IPS-15b (cell line): ENCODE measurements at regions not wholly inside any gene's neighbourhood (a gene's known extent, or its start where the extent isn't known, plus 50 kb on each side); places are given as distances from the start of the nearest gene placed in this dataset.
"Not testable (repeated sequence)": the region's sequence is repeated elsewhere in the genome, so short reads cannot be mapped to it uniquely, and the experiment has no call there.

Experiments
- H3K27me3 ChIP-seq: one replicate; pipeline ENCODE4 v1.6.1; 2013; ENCODE audit warnings: low read length; ENCODE audit not compliant: control insufficient read depth, insufficient read depth
- H3K36me3 ChIP-seq: one replicate; pipeline ENCODE4 v1.6.1; 2013; ENCODE audit warnings: low read length; ENCODE audit not compliant: control insufficient read depth, insufficient read depth
- H3K4me1 ChIP-seq: one replicate; pipeline ENCODE4 v1.6.1; 2013; ENCODE audit warnings: mild to moderate bottlenecking, low read length; ENCODE audit not compliant: control insufficient read depth, insufficient read depth
- H3K4me3 ChIP-seq: one replicate; pipeline ENCODE4 v1.5.1; 2013; ENCODE audit warnings: low read depth, low read length
- H3K9ac ChIP-seq: one replicate; pipeline ENCODE4 v1.6.1; 2013; ENCODE audit warnings: low read depth, mild to moderate bottlenecking, low read length
- H3K9me3 ChIP-seq: one replicate; pipeline ENCODE4 v1.6.1; 2013; ENCODE audit warnings: mild to moderate bottlenecking, low read length; ENCODE audit not compliant: control insufficient read depth, insufficient read depth

DNA sequence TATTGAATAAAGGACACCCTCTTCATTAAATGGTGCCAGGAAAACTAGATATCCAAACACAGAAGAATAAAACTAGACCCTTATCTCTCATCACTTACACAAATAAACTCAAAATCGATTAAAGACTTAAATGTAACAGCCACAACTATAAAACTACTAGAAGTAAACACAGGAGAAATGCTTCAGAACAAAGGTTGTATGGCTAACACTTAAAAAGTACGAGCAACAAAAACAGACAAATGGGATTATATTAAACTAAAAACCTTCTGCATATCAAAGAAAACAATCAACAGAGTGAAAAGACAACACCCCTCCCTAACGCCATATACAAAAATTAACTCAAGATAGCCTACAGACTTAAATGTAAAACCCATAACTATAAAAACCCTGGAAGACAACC, 104.7 kb upstream of the CLEC6A start:
- H3K4me1 ChIP-seq, H3K27me3 ChIP-seq, H3K9ac ChIP-seq, H3K36me3 ChIP-seq, H3K9me3 ChIP-seq, H3K4me3 ChIP-seq: not testable (repeated sequence)

DNA sequence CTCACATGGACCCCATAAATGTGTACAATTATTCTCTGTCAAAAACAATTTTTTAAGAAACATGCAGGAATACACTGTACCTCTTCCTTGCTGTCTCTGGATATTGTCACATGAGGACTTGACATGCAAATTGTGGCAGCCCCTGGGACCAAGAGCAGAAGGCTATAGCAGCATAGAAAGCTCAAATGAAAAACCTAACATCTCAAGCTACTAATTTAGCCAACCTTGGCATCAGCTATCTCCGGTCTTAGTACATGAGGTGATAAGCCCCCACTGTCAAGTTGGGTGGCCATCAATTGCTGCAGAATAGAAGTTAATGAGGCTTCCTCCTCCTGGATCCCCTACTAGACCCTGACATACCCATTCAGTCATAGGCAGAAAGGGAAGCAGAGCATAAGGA, 101.0 kb upstream of the CLEC6A start:
- not testable (repeated sequence) for H3K4me3 ChIP-seq, H3K4me1 ChIP-seq, H3K9me3 ChIP-seq, H3K27me3 ChIP-seq, H3K9ac ChIP-seq, H3K36me3 ChIP-seq

DNA sequence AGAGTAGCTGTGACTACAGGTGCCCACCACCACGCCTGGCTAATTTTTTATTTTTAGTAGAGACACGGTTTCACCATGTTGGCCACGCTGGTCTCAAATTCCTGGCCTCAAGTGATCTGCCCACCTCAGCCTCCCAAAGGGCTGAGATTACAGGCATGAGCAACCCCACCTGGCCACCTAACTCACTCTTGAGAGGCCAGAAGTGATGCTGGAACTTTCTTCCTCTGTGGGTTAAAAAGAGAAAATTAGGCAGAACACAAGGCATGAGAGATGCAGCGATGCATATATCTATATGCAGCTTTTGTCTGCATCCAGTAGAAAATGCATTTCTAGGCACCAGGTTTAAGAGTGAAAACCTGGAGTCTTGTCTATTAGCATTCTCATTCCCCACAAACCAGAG, 100.2 kb upstream of the CLEC6A start:
- H3K27me3 ChIP-seq, H3K9ac ChIP-seq, H3K4me3 ChIP-seq, H3K4me1 ChIP-seq, H3K36me3 ChIP-seq, H3K9me3 ChIP-seq: not testable (repeated sequence)

DNA sequence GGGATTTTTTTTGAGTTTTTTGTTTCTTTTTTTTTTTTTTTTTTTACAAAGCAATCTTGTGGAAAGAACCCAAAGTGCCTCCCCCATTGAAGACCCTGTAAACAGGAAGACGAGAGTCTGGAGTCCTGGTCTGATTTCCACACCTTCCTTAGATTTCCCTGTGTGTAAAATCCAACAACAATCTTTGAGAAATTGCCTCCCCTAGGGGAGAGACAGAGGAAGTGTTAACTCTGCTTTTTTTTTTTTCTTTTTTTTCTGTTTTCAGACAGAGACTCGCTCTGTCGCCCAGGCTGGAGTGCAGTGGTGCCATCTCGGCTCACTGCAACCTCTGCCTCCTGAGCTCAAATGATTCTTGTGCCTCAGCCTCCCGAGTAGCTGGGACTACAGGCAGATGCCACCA, 82.0 kb upstream of the CLEC6A start:
- not testable (repeated sequence) for H3K9me3 ChIP-seq, H3K4me3 ChIP-seq, H3K4me1 ChIP-seq, H3K27me3 ChIP-seq, H3K36me3 ChIP-seq, H3K9ac ChIP-seq

DNA sequence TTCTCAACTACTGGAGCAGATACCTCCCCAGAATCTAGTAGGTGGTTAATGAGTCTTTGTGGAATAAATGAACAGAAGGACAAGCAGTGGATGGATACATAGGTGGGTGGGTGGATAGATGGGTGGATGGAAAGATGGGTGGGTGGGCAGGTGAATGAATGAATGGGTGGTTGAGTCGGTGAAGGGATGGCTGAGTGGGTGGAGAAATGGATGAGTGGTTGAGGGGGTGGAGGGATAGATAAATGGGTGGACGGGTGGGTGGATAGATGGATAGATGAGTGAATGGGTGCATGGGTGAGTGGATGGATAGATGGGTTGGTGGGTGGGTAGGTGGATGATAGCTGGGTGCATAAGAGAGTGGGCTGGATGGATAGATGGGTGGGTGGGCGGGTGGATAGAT, 80.6 kb upstream of the CLEC6A start:
- not testable (repeated sequence) for H3K9me3 ChIP-seq, H3K4me3 ChIP-seq, H3K9ac ChIP-seq, H3K27me3 ChIP-seq, H3K36me3 ChIP-seq, H3K4me1 ChIP-seq

DNA sequence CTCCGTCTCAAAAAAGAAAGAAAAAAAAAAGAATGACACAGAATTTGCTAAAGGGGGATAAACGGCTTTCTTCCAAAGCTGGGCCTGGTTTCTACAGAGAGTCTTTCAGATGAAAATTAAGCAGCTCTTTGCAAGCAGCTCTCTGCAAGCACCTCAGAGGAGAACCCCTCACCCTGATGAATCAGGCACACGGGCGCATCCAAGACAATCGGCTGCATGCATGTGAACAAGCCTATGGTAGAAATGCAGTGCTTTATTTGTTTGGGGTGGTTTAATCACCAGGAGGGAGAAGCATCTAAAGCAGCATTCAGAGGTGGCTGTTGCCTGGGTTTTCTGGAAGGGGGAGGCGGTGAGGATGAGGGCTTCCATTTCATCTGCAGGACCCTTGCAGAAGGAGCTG, 78.0 kb upstream of the CLEC6A start:
- not testable (repeated sequence) for H3K4me1 ChIP-seq, H3K9ac ChIP-seq, H3K36me3 ChIP-seq, H3K27me3 ChIP-seq, H3K9me3 ChIP-seq, H3K4me3 ChIP-seq

DNA sequence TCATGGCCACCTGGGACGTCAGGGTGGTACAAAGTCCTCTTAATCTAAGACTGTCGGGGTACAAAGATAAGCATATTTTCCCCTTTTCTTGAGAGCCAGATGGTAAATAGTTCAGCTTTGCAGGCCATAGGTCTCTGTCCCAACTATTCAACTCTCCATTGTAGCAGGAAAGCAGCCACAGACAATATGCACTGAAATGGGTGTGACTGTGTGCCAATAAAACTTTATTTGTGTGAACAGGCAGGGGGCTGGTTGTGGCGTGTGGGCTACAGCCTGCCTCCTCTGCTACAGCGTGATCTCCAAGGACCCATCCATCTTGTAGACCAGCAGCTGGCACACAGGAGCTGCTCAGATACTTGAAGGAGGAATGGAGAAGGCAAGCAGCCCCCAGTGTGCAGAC, 73.2 kb upstream of the CLEC6A start:
- H3K4me1 ChIP-seq, H3K9ac ChIP-seq, H3K4me3 ChIP-seq, H3K27me3 ChIP-seq, H3K36me3 ChIP-seq, H3K9me3 ChIP-seq: not testable (repeated sequence)

DNA sequence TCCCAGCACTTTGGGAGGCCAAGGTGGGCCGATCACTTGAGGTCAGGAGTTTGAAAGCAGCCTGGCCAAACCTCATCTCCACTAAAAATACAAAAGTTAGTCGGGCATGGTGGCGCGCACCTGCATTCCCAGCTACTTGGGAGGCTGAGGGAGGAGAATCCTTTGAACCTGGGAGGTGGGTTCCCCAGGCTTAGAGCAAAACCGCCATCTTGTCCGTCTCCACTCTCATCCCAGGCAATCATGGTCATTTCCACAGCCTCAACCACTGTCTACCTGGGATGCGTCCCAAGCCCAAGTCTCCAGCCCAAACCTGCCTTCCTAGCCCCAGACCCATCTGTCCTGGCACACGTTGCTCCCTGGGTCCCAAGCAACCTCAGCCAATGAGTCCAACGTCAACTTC, 71.1 kb upstream of the CLEC6A start:
- not testable (repeated sequence) for H3K4me3 ChIP-seq

DNA sequence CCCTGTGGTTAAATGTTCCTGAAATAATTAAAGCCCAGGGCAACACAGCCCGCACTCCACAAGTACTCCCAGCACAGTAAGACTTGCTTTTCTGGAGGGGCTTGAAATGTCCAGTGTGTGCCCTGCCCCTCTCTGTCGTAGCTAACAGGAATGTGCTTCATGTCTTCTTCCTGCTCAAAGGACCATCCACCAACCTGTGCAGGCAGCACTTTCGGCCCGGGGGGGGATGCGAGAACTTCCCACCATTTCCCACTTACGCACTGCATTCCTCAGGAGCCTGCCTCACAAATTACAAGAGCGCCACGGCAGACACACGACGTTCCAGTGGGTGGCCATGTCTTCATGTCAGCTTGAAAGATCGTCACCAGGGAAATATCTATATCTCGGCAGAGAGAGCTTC, 70.3 kb upstream of the CLEC6A start:
- not testable (repeated sequence) for H3K9ac ChIP-seq, H3K36me3 ChIP-seq, H3K4me1 ChIP-seq, H3K4me3 ChIP-seq, H3K9me3 ChIP-seq, H3K27me3 ChIP-seq

More for the DNA sequence above, 71.1 kb upstream of the CLEC6A start:
- not testable (repeated sequence) for H3K9me3 ChIP-seq, H3K4me1 ChIP-seq, H3K27me3 ChIP-seq, H3K36me3 ChIP-seq, H3K9ac ChIP-seq

DNA sequence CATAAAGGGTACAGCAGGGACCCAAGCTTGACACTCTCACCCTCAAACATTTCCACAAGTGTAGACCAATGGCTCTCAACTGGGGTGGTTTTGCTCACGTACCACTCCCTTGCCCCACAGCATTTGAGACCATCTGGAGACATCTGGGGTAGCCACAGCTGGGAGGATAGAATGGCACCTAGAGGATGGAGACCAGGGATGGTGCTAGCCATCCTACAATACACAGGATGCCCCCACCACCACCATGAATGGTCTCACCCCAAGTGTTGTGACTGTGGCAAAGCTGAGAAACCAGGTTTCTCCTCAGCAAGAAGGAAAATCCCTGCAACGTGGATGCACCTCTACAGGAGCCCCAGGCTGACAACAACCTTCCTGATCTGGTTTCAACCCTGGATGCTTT, 69.1 kb upstream of the CLEC6A start:
- not testable (repeated sequence) for H3K9ac ChIP-seq, H3K36me3 ChIP-seq, H3K9me3 ChIP-seq

DNA sequence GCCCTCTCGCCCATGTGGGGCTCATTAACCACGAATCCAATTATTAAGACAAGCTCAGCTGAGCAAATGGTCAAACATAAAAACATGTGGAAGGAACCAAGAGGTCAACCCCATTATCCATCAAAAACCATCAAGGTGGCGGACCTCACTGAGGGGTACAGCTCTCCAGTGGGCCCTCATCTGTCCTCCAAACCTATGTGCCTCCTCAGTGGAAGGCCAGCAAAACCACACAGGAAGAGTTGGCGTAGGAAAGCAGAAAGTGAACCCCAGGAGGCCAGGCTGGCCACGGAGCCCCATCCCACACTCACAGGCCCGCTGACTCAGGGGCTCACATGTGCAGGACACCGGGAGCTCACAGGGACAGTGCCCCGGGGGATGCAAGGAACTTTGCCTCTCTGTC, 66.5 kb upstream of the CLEC6A start:
- H3K9me3 ChIP-seq, H3K27me3 ChIP-seq, H3K9ac ChIP-seq, H3K4me1 ChIP-seq, H3K36me3 ChIP-seq: not testable (repeated sequence)
- H3K4me3 ChIP-seq: peak overlapping the region; percentile 30

More for the DNA sequence above, 69.1 kb upstream of the CLEC6A start:
- H3K4me1 ChIP-seq, H3K4me3 ChIP-seq, H3K27me3 ChIP-seq: not testable (repeated sequence)

DNA sequence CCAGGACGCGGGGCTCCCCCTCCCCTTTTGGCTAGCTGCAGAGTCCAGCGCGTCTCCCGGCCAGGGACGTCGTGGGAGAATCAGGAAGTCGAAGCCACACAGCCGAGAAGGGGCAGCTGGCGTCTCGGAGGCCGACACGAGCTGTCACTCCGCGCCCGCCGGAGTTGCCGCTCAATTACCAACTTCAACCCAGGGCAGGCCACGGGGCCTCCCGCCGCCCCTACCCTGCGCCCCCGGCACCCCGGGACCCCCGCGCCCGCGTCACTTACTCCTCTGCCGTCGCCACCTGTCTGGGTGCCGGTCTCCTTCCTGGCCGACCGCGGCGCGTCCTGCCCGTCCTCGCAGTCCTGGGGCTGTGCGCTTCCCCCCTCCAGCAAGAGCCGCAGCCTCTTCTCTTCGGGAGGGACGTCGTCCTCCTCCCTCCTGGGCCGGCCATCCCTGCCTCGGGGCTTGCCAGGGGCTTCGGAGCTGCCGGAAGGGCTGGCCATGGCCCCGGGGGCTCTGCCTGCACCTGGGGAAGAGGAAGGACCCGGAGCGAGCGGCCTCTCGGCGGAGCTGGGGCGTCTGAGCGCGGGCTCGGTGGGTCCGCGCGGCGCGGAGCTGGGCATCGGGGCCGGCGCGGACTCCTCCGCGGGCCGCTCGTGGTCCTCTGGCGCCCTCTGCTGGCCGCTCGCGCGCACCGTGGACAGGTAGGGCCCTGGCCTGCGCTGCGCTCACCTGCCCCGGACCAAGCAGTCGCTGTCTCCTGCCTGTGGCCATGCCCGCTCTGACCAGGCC, 65.6 kb upstream of the CLEC6A start:
- not testable (repeated sequence) for H3K27me3 ChIP-seq, H3K9me3 ChIP-seq, H3K4me1 ChIP-seq, H3K36me3 ChIP-seq, H3K9ac ChIP-seq
- peak overlapping the region; percentile 46 for H3K4me3 ChIP-seq
